Suprapubic skin (tissue), 4 donors: ENCODE measurements at regions not wholly inside any gene's neighbourhood (a gene's known extent, or its start where the extent isn't known, plus 50 kb on each side); places are given as distances from the start of the nearest gene placed in this dataset.

Source experiments
- DNase-seq, 2 donors: peaks; one replicate each; pipeline ENCODE4 v3.0.0-alpha.2; 2019; ENCODE audit warnings: low spot score in 2 of 2
- H3K27ac ChIP-seq: fragments of 200-600 bp; sonication (generic); one replicate; pipeline ENCODE4 v1.5.1; 2019
- H3K27me3 ChIP-seq: fragments of 200-600 bp; sonication (generic); one replicate; pipeline ENCODE4 v1.5.1; 2019
- H3K36me3 ChIP-seq: fragments of 200-600 bp; sonication (generic); one replicate; pipeline ENCODE4 v1.5.1; 2019
- H3K4me1 ChIP-seq: fragments of 200-600 bp; sonication (generic); one replicate; pipeline ENCODE4 v1.5.1; 2019
- H3K4me3 ChIP-seq: fragments of 200-600 bp; sonication (generic); one replicate; pipeline ENCODE4 v1.5.1; 2019; ENCODE audit warnings: mild to moderate bottlenecking
- H3K9me3 ChIP-seq: fragments of 200-600 bp; sonication (generic); one replicate; pipeline ENCODE4 v1.5.1; 2019
- EP300 ChIP-seq: sonication (generic); formaldehyde crosslinking; IDR thresholded peaks from one replicate; pipeline ENCODE4 v1.6.1; 2017; ENCODE audit warnings: antibody characterized with exemption
- POLR2A ChIP-seq, 2 donors: fragments of 450-650 bp; IDR thresholded peaks; one replicate each; pipeline ENCODE4 v1.6.1; 2017; ENCODE audit warnings: antibody characterized with exemption in 2 of 2, mild to moderate bottlenecking in 2 of 2, moderate library complexity in 2 of 2
- POLR2AphosphoS5 ChIP-seq, 3 donors: sonication (generic); formaldehyde crosslinking; IDR thresholded peaks; one replicate each; pipeline ENCODE4 v1.6.1; 2017; ENCODE audit warnings: antibody characterized with exemption in 3 of 3
- WGBS: methylation state at CpG from one replicate; pipeline ENCODE4 v1.1.5; 2018; 5-methylcytosine and 5-hydroxymethylcytosine counted together
- TF ChIP-seq, protein P1 (sequence below), 2 donors: fragments of 200-600 bp in 1 of 2; fragments of 450-650 bp in 1 of 2; sonication (generic) in 1 of 2; IDR thresholded peaks; one replicate each; pipeline ENCODE4 v1.5.1; 2016 to 2019; ENCODE audit warnings: antibody characterized with exemption in 2 of 2, mild to moderate bottlenecking in 1 of 2, moderate library complexity in 1 of 2

DNA sequence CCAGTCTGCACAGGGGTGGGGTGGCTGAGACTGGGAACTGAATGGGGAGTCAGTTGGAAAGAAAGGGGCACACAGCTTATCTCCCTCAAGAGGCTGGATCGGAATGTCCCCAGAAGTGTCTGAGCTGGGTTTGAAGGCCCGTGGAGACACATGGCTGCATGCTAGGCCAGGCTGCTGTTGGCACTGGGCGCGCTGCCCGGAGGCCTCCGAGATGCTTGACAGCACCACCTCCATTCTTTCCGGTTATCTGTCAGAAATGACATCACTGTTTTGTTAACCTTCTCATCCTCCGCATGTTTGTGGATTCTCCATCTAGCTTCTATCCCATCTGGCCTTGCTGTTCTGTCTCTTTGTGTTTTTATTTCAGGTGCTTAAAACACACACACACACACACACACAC, 85.5 kb downstream of the APIP start:
- Histone ChIP-seq H3K27ac (no peak overlapping the region), H3K4me3 (no peak overlapping the region), H3K4me1 (peaks cover 15% of the 10 kb centered on the region), H3K36me3 (no peaks in the 10 kb centered on the region), H3K27me3 (no peaks in the 10 kb centered on the region), H3K9me3 (no peaks in the 10 kb centered on the region)
- TF ChIP-seq, protein P1, sequence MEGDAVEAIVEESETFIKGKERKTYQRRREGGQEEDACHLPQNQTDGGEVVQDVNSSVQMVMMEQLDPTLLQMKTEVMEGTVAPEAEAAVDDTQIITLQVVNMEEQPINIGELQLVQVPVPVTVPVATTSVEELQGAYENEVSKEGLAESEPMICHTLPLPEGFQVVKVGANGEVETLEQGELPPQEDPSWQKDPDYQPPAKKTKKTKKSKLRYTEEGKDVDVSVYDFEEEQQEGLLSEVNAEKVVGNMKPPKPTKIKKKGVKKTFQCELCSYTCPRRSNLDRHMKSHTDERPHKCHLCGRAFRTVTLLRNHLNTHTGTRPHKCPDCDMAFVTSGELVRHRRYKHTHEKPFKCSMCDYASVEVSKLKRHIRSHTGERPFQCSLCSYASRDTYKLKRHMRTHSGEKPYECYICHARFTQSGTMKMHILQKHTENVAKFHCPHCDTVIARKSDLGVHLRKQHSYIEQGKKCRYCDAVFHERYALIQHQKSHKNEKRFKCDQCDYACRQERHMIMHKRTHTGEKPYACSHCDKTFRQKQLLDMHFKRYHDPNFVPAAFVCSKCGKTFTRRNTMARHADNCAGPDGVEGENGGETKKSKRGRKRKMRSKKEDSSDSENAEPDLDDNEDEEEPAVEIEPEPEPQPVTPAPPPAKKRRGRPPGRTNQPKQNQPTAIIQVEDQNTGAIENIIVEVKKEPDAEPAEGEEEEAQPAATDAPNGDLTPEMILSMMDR (IDR thresholded peaks at IDR 0.05) = no peak
- TF ChIP-seq POLR2AphosphoS5 (IDR thresholded peaks at IDR 0.05) (no peak), POLR2A (IDR thresholded peaks at IDR 0.05) (no peak), EP300 (no peak)
- 65% methylated on average over 8 of the region's 8 CpGs for WGBS
- DNase-seq = no peak

DNA sequence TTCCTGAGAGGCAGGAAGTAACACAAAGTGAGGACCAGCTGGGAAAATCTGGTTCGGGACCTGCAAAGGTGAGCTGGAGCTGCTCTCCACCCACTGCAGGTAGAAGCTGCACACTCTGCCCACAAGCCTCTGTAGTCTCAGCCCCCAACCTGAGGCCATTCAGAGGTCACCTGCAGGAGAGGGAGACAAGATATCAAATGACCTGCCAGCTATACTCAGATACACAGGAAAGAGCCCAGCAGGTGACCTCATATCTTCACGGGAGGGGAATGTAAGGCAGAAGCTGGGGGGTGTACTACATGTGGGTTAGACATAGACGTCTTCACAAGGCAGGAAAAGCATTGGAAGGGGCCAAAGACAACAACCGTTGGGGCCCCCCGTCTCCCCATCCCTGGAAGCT, 86.1 kb downstream of the APIP start:
- TF ChIP-seq, protein P1 (IDR thresholded peaks at IDR 0.05) = no peak
- WGBS = 69% methylated on average over 5 of the region's 5 CpGs
- no peaks in the 10 kb centered on the region for H3K9me3 ChIP-seq
- no peak overlapping the region for H3K4me3 ChIP-seq
- no peak for DNase-seq
- peaks cover 21% of the 10 kb centered on the region for H3K4me1 ChIP-seq
- no peak overlapping the region for H3K27ac ChIP-seq
- H3K36me3 ChIP-seq = no peaks in the 10 kb centered on the region
- H3K27me3 ChIP-seq = no peaks in the 10 kb centered on the region

DNA sequence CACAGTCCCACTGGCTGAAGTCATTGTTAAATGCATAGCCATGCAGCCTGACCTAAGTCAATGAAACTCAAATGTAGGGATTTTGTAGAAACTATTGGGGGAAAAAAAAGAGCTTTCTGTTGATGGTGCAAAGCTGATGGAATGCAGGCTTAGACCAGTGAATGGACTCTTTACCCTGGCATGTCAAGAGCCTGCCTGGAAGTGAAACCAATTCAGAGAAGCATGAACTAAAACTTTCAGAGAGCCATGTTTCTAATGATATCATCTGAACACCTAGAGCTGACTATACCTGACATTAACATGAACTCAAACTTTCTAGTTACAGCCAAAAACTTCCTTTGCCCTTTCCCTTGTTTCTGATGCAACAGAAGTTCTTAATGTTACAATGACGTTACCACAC, 89.0 kb downstream of the APIP start:
- Histone ChIP-seq H3K9me3 (no peaks in the 10 kb centered on the region), H3K27ac (no peak overlapping the region)
- WGBS = 86% methylated on average over 1 of the region's 1 CpG

DNA sequence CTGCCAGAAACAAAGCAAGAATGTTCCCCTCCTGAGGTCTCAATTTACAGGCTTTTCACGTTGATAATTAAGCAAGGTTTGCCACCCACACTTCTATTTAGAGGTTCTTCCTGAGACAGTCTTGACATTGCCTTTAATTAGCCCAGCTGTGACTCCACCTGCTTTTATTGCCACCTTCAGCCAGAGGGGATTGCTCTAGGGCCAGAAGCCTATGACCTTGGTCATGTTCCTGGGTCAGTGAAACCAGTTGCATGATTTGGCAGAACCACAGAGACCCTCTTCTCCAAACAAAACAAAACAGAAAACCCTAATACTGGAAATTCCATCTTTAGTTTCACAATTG, 89.8 kb downstream of the APIP start:
- peak overlapping the region; percentile 73 for H3K27ac ChIP-seq
- TF ChIP-seq EP300 (no peak), POLR2AphosphoS5 (IDR thresholded peaks at IDR 0.05) (no peak), POLR2A (IDR thresholded peaks at IDR 0.05) (no peak)
- TF ChIP-seq, protein P1 (IDR thresholded peaks at IDR 0.05) = no peak
- peaks cover 52% of the 10 kb centered on the region for H3K4me1 ChIP-seq

More for the DNA sequence above, 89.0 kb downstream of the APIP start:
- TF ChIP-seq POLR2A (IDR thresholded peaks at IDR 0.05) (no peak), POLR2AphosphoS5 (IDR thresholded peaks at IDR 0.05) (no peak), EP300 (no peak)
- TF ChIP-seq, protein P1 (IDR thresholded peaks at IDR 0.05) = no peak
- Histone ChIP-seq H3K27me3 (no peaks in the 10 kb centered on the region), H3K4me3 (no peak overlapping the region), H3K4me1 (peaks cover 49% of the 10 kb centered on the region), H3K36me3 (no peaks in the 10 kb centered on the region)
- no peak for DNase-seq

DNA sequence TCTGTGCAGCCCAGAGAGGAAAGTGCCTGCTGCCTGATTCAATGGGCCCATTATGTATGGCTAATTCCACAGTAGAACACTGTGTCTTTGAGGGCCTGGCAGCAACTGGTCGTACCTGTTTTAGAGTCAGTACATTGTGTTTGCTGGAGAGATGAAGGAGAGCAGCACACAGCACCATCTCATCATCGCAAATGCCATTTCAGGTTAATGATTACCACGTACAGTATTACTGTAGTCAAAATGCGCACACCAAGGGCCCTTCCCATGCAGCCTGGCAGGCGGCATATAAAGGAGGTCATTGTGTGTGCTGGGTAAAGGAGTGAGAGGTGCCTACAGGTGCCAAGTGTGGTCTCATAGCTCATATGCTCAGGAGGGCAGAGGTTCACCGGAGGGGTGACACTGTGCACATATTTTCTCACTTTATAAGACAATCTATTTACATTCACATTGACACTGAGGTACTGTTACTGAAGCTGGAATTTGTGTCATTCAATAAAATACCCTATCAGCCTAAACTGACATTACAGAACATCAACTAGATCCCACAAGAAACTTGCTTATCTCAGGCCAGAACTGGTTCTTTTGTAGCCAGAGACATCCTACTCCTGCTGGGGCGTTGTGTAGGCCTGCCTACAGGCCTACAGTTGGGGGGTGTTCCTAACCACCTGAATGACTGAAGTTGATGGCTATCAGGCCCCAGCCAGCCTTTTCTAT, 90.4 kb downstream of the APIP start:
- Histone ChIP-seq H3K27me3 (no peaks in the 10 kb centered on the region), H3K27ac (peak overlapping the region; percentile 74), H3K4me1 (peaks cover 52% of the 10 kb centered on the region), H3K4me3 (no peak overlapping the region), H3K36me3 (no peaks in the 10 kb centered on the region), H3K9me3 (no peaks in the 10 kb centered on the region)
- DNase-seq = no peak
- WGBS = 69% methylated on average over 7 of the region's 7 CpGs
- TF ChIP-seq EP300 (no peak), POLR2AphosphoS5 (IDR thresholded peaks at IDR 0.05) (no peak), POLR2A (IDR thresholded peaks at IDR 0.05) (no peak)
- TF ChIP-seq, protein P1 (IDR thresholded peaks at IDR 0.05) = no peak

More for the DNA sequence above, 89.8 kb downstream of the APIP start:
- Histone ChIP-seq H3K9me3 (no peaks in the 10 kb centered on the region), H3K36me3 (no peaks in the 10 kb centered on the region), H3K4me3 (no peak overlapping the region), H3K27me3 (no peaks in the 10 kb centered on the region)
- DNase-seq = no peak
- WGBS = 37% methylated on average over 1 of the region's 1 CpG
